Glutamatergic neuron (in vitro differentiated cells): ENCODE measurements at regions not wholly inside any gene's neighbourhood (a gene's known extent, or its start where the extent isn't known, plus 50 kb on each side); places are given as distances from the start of the nearest gene placed in this dataset.

Experiments used
- DNase-seq: peaks from one replicate; pipeline ENCODE4 v3.0.0; 2022
- H3K27ac Mint-ChIP-seq: one replicate; pipeline ENCODE4 v1.8.0; 2020; ENCODE audit warnings: mild to moderate bottlenecking, mixed read lengths, inconsistent platforms; ENCODE audit not compliant: unreplicated experiment
- H3K27me3 Mint-ChIP-seq: one replicate; pipeline ENCODE4 v1.8.0; 2020; ENCODE audit warnings: mild to moderate bottlenecking, moderate library complexity, mixed read lengths, inconsistent platforms; ENCODE audit not compliant: unreplicated experiment
- H3K36me3 Mint-ChIP-seq: one replicate; pipeline ENCODE4 v1.8.0; 2020; ENCODE audit warnings: mild to moderate bottlenecking, mixed read lengths, inconsistent platforms; ENCODE audit not compliant: unreplicated experiment
- H3K4me1 Mint-ChIP-seq: one replicate; pipeline ENCODE4 v1.8.0; 2020; ENCODE audit warnings: mild to moderate bottlenecking, low read depth, mixed read lengths, inconsistent platforms; ENCODE audit not compliant: unreplicated experiment
- H3K4me3 Mint-ChIP-seq: one replicate; pipeline ENCODE4 v1.8.0; 2020; ENCODE audit warnings: mild to moderate bottlenecking, mixed read lengths, inconsistent platforms; ENCODE audit not compliant: unreplicated experiment
- H3K9me3 Mint-ChIP-seq: one replicate; pipeline ENCODE4 v1.8.0; 2020; ENCODE audit warnings: mild to moderate bottlenecking, moderate library complexity, mixed read lengths, inconsistent platforms; ENCODE audit not compliant: unreplicated experiment
- TF ChIP-seq, protein P1 (sequence below): fragments of 200-600 bp; sonication (generic); IDR thresholded peaks from one replicate; pipeline ENCODE4 v1.5.0; 2021; ENCODE audit not compliant: partially characterized antibody, unreplicated experiment

DNA sequence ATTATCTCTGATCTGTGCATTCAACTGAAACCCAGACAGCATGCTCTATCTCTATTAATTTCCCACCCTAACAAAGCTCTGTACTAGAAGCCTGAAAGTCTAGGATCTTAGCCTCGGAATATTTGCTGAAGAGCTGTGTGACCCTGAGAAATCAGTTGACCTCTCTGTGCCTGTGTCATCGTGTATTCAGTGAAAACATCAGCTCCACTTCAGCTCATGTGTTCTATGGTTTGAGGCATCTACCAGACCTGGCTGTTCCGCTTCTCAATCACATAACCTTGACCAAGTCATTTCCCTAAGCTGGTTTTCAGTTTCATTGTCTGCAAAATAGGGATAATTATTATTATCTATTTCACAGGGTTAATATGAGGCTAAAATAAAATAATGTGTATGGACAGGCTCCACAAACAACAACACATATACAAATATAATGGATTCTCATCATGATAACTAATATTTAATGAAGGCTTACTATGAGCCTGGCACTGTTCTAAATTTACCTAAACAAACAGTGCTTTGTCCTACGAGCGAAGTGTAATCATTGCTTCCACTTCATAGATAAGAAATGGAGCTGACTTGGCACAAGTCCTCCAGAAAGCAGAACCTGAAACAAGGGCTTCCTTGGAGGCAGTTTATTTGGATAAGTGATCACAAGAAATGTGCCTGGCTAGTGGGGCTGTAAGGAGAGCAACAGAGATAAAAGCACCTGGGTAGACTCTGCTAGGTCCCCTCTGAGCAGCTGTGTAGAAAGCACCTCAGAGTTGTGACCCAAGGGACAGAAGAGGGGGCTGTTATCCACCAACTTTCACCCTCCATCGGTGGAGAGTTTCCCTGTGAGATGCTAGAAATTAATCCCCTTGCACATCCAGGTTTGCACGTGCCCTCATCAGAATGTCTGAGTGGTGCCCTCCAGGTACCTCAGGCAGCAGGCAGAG is 356.9 kb downstream of the RAB28 start:
- Mint-ChIP-seq H3K9me3 (no peaks in the 10 kb centered on the region), H3K4me3 (no peak overlapping the region), H3K27ac (no peak overlapping the region), H3K4me1 (no peaks in the 10 kb centered on the region), H3K27me3 (no peaks in the 10 kb centered on the region), H3K36me3 (no peaks in the 10 kb centered on the region)
- no peak for DNase-seq
- TF ChIP-seq, protein P1, sequence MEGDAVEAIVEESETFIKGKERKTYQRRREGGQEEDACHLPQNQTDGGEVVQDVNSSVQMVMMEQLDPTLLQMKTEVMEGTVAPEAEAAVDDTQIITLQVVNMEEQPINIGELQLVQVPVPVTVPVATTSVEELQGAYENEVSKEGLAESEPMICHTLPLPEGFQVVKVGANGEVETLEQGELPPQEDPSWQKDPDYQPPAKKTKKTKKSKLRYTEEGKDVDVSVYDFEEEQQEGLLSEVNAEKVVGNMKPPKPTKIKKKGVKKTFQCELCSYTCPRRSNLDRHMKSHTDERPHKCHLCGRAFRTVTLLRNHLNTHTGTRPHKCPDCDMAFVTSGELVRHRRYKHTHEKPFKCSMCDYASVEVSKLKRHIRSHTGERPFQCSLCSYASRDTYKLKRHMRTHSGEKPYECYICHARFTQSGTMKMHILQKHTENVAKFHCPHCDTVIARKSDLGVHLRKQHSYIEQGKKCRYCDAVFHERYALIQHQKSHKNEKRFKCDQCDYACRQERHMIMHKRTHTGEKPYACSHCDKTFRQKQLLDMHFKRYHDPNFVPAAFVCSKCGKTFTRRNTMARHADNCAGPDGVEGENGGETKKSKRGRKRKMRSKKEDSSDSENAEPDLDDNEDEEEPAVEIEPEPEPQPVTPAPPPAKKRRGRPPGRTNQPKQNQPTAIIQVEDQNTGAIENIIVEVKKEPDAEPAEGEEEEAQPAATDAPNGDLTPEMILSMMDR = no peak

DNA sequence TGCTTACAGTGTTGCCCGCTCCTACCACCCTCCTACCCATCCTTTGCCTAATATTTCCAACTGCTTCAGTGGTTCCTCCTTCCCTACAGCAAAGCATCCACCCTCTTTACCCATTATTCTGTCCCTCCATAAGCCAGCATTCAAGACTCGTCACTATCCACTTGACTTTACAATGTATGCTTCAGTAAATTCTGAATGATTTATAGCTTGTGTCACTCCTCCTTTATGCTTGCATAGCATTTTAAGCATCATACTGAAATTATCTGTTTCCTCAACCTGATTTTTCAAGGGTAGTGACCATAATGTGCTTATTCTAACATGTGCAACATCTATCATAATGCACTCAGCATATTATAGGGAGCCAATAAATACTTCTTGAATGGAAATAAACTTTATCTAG is 365.5 kb downstream of the RAB28 start:
- Mint-ChIP-seq H3K36me3 (no peaks in the 10 kb centered on the region), H3K27ac (no peak overlapping the region)

DNA sequence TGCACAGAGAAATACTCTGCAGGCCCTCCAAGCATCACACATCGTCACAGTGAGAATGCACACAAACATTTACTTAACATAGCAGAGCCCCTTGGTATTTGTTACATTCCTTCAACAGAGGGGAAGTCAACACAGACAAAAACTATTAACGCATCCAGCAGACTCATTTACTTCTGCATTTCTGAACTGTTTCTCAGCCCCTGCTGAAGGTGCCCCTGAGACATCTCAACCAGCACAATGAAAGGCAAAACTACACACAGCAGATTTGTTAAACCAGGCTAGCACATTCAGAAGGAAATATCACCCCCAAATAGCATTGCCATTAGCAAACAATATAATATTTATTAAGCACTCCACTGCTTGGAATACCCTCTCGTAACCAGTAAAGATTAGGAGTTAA is 367.0 kb downstream of the RAB28 start:
- Mint-ChIP-seq H3K4me3 (no peak overlapping the region), H3K36me3 (no peaks in the 10 kb centered on the region), H3K9me3 (no peaks in the 10 kb centered on the region), H3K27me3 (no peaks in the 10 kb centered on the region), H3K4me1 (no peaks in the 10 kb centered on the region), H3K27ac (no peak overlapping the region)
- DNase-seq = no peak
- TF ChIP-seq, protein P1 = no peak

More for the DNA sequence above, 365.5 kb downstream of the RAB28 start:
- Mint-ChIP-seq H3K27me3 (no peaks in the 10 kb centered on the region), H3K4me3 (no peak overlapping the region), H3K4me1 (no peaks in the 10 kb centered on the region), H3K9me3 (no peaks in the 10 kb centered on the region)
- no peak for DNase-seq
- TF ChIP-seq, protein P1 = no peak

DNA sequence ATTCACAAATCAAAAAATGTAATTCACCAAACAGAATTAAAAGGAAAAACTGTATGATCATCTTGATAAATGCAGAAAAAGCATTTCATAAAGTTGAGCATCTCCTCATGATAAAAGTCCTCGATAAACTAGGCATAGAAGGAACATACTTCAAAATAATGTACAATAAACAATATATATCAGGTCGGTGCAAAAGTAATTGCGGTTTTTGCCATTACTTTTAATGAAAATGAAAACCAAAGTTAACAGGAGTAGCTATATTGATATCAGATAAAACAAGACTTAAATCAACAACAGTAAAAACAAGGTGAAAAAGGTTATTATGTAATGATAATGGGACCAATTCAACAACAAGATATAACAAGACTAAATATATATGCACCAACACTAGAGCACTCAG is 372.1 kb downstream of the RAB28 start:
- TF ChIP-seq, protein P1 = no peak
- no peak overlapping the region for H3K4me3 Mint-ChIP-seq
- DNase-seq = no peak
- H3K4me1 Mint-ChIP-seq = no peaks in the 10 kb centered on the region
- no peaks in the 10 kb centered on the region for H3K27me3 Mint-ChIP-seq
- no peaks in the 10 kb centered on the region for H3K36me3 Mint-ChIP-seq
- no peak overlapping the region for H3K27ac Mint-ChIP-seq
- H3K9me3 Mint-ChIP-seq = no peaks in the 10 kb centered on the region

DNA sequence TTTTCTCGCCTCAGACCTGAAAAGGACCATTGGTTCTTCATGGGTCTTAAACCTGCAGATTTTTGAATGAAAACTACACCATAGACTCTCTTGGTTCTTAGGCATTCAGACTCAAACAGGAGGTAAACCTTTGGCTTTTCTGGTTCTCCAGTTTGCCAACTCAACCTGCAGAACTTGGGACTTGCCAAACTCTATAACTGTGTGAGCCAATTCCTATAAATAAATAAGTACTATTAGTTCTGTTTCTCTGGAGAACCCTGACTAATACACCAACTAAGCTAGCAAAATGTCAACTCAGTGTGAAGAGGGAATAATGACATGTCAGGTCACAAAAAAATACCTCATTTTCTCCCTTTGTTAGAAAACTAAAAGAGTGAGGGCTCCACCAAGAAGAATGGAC is 374.6 kb downstream of the RAB28 start:
- peaks cover under 1% of the 10 kb centered on the region for H3K9me3 Mint-ChIP-seq
- no peaks in the 10 kb centered on the region for H3K36me3 Mint-ChIP-seq
- H3K4me3 Mint-ChIP-seq = no peak overlapping the region
- no peaks in the 10 kb centered on the region for H3K27me3 Mint-ChIP-seq
- TF ChIP-seq, protein P1 = no peak
- DNase-seq = no peak
- no peak overlapping the region for H3K27ac Mint-ChIP-seq
- H3K4me1 Mint-ChIP-seq = no peaks in the 10 kb centered on the region
